ENCODE measurements at regions not wholly inside any gene's neighbourhood (a gene's known extent, or its start where the extent isn't known, plus 50 kb on each side); places are given as distances from the start of the nearest gene placed in this dataset.

GRCh38 chr5:125222597-125223240 lies 476.3 kb upstream of the ZNF608 start:
- DNase-seq (ENCODE audit: low spot score) = no peak
- in situ Hi-C loops (cut with MboI; ENCODE audit: low sequenced_read_pairs, unreplicated experiment) = no loop called here
- TF ChIP-seq CTCF (IDR thresholded peaks at IDR 0.05; ENCODE audit: borderline replicate concordance, control extremely low read depth, extremely low read depth, insufficient read depth, missing control alignments) = no peak

GRCh38 chr5:125225424-125225823 lies 479.0 kb upstream of the ZNF608 start:
- in situ Hi-C loops (cut with MboI; ENCODE audit: low sequenced_read_pairs, unreplicated experiment) = no loop called here
- DNase-seq (ENCODE audit: low spot score) = no peak
- no peak for TF ChIP-seq CTCF (IDR thresholded peaks at IDR 0.05; ENCODE audit: borderline replicate concordance, control extremely low read depth, extremely low read depth, insufficient read depth, missing control alignments)

- in situ Hi-C loops (cut with MboI; ENCODE audit: low sequenced_read_pairs, unreplicated experiment) = no loop called here
- TF ChIP-seq CTCF (IDR thresholded peaks at IDR 0.05; ENCODE audit: borderline replicate concordance, control extremely low read depth, extremely low read depth, insufficient read depth, missing control alignments) = no peak
- no peak for DNase-seq (ENCODE audit: low spot score)
These were observed 480.4 kb upstream of the ZNF608 start for GRCh38 chr5:125226825-125227224.

- no peak for DNase-seq (ENCODE audit: low spot score)
- TF ChIP-seq CTCF (IDR thresholded peaks at IDR 0.05; ENCODE audit: borderline replicate concordance, control extremely low read depth, extremely low read depth, insufficient read depth, missing control alignments) = no peak
- in situ Hi-C loops (cut with MboI; ENCODE audit: low sequenced_read_pairs, unreplicated experiment) = no loop called here
These were observed 481.1 kb upstream of the ZNF608 start for GRCh38 chr5:125227333-125228095.

GRCh38 chr5:125228363-125229070 lies 482.1 kb upstream of the ZNF608 start:
- in situ Hi-C loops (cut with MboI; ENCODE audit: low sequenced_read_pairs, unreplicated experiment) = no loop called here
- no peak for TF ChIP-seq CTCF (IDR thresholded peaks at IDR 0.05; ENCODE audit: borderline replicate concordance, control extremely low read depth, extremely low read depth, insufficient read depth, missing control alignments)

GRCh38 chr5:125229556-125229955 lies 483.1 kb upstream of the ZNF608 start:
- no peak for DNase-seq (ENCODE audit: low spot score)
- TF ChIP-seq CTCF (IDR thresholded peaks at IDR 0.05; ENCODE audit: borderline replicate concordance, control extremely low read depth, extremely low read depth, insufficient read depth, missing control alignments) = no peak
- in situ Hi-C loops (cut with MboI; ENCODE audit: low sequenced_read_pairs, unreplicated experiment) = no loop called here

More at GRCh38 chr5:125228363-125229070, 482.1 kb upstream of the ZNF608 start:
- no peak for DNase-seq (ENCODE audit: low spot score)

Data from GM13976 (cell line).